ENCODE measurements at regions not wholly inside any gene's neighbourhood (a gene's known extent, or its start where the extent isn't known, plus 50 kb on each side); places are given as distances from the start of the nearest gene placed in this dataset.

DNA sequence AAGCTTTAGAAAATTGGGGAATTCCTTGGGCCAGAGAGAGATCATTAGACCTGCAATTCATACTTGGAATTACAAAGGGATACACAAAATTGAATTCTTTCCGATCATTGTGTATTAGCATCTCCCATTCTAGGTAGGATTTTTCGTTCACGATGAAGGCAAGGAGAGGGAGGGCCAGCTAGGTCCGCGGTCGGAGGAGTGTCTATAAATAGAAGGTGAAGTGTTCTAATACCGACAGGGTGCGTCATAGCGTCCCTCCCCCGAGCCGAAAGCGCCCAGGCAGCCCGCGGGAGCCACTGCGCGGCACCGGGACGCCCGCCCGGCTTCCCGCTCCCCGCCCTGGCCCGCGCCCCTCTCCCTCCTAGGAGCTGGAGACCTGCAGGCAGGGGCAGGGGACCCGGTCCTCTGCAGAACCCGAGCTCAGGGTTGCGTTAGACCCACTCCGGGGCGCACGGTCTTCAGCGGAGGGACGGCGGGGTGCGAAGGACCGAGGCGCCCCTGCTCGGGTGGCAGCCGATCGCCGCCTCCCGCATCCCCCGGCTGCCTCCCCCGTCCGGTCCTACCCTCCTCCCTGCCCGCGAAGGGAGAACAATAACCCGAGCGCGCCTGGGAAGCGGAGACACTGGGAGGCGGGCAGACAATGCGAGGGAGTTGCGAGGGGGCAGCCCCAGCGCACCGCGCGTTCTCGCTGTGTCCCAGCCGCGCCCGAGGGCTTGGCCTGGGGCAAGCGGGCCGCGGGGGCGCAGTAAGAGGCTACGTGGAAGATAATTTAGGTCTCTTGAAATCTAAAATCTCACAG lies 114.2 kb upstream of the SERTAD2 start:
- Mint-ChIP-seq H3K4me3 (peak overlapping the region; percentile 89 to 97 (median 94)), H3K36me3 (no peaks in the 10 kb centered on the region), H3K27ac (peak overlapping the region; percentile 85 to 96 (median 92)), H3K27me3 (ENCODE audit: low read depth in 3 of 3) (peaks cover 0 to 8% (median 6%) of the 10 kb centered on the region in 3 donors), H3K4me1 (peaks cover 17 to 23% of the 10 kb centered on the region in 2 donors), H3K9me3 (peaks cover 0 to 1% (median 0%) of the 10 kb centered on the region in 6 donors)
- DNase-seq: peak; percentile 72 to 76 (median 73)

GRCh38 chr2:64768491-64769005 lies 114.8 kb upstream of the SERTAD2 start:
- H3K27me3 Mint-ChIP-seq (ENCODE audit: low read depth in 3 of 3): peaks cover under 1 to 9% (median 8%) of the 10 kb centered on the region in 3 donors
- H3K9me3 Mint-ChIP-seq: peaks cover 0 to 1% (median 0%) of the 10 kb centered on the region in 6 donors
- no peak for DNase-seq
- H3K4me3 Mint-ChIP-seq: peak overlapping the region; percentile 82 to 95 (median 91)
- no peaks in the 10 kb centered on the region for H3K36me3 Mint-ChIP-seq
- H3K27ac Mint-ChIP-seq: peak overlapping the region in 5 of 6 donors; percentile 31 to 86 (median 69)
- peaks cover 17 to 23% of the 10 kb centered on the region in 2 donors for H3K4me1 Mint-ChIP-seq

- H3K27me3 Mint-ChIP-seq (ENCODE audit: low read depth in 3 of 3): peaks cover 5 to 10% (median 8%) of the 10 kb centered on the region in 3 donors
- H3K27ac Mint-ChIP-seq: peak overlapping the region in 1 of 6 donors; percentile 56
- DNase-seq: no peak
- H3K4me3 Mint-ChIP-seq: peak overlapping the region in 4 of 5 donors; percentile 82 to 95 (median 92)
- H3K4me1 Mint-ChIP-seq: peaks cover 17 to 23% of the 10 kb centered on the region in 2 donors
- peaks cover 0 to 1% (median 0%) of the 10 kb centered on the region in 6 donors for H3K9me3 Mint-ChIP-seq
- no peaks in the 10 kb centered on the region for H3K36me3 Mint-ChIP-seq
Observed at GRCh38 chr2:64769392-64770044, 115.8 kb upstream of the SERTAD2 start.

GRCh38 chr2:64770137-64770780 lies 116.5 kb upstream of the SERTAD2 start:
- Mint-ChIP-seq H3K4me1 (peaks cover 17 to 23% of the 10 kb centered on the region in 2 donors), H3K36me3 (no peaks in the 10 kb centered on the region), H3K9me3 (peaks cover 0 to 1% (median 0%) of the 10 kb centered on the region in 6 donors), H3K27me3 (ENCODE audit: low read depth in 3 of 3) (peaks cover 5 to 10% (median 8%) of the 10 kb centered on the region in 3 donors), H3K4me3 (peak overlapping the region in 2 of 5 donors; percentile 8 to 38), H3K27ac (peak overlapping the region in 1 of 6 donors; percentile 56)
- DNase-seq: no peak

GRCh38 chr2:64770781-64771334 lies 117.1 kb upstream of the SERTAD2 start:
- Mint-ChIP-seq H3K4me3 (no peak overlapping the region), H3K27me3 (ENCODE audit: low read depth in 3 of 3) (peaks cover 5 to 10% (median 8%) of the 10 kb centered on the region in 3 donors), H3K36me3 (no peaks in the 10 kb centered on the region), H3K4me1 (peaks cover 17 to 23% of the 10 kb centered on the region in 2 donors), H3K27ac (no peak overlapping the region), H3K9me3 (peaks cover 0 to 1% (median 0%) of the 10 kb centered on the region in 6 donors)
- DNase-seq: no peak

DNA sequence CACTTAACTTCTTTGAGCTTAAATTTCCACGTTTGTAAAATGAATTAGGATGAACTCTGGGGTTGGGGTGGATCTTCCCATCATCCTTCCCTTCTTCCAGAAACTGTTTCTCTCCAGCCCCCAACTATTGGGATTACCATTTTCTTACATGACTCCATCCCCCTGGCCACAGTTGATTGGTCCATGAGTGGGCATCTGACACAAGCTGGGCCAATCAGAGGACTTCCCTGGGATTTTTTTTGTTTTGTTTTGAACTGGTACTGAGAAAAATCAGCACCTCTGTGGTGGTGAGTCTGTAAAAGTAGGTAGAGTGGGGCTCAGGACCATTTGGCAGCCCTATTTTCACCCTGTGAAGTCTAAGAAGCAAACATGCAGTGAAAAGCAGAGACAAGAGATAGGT lies 118.0 kb upstream of the SERTAD2 start:
- Mint-ChIP-seq H3K27me3 (ENCODE audit: low read depth in 3 of 3) (peaks cover 5 to 10% (median 8%) of the 10 kb centered on the region in 3 donors), H3K4me1 (peaks cover 14 to 19% of the 10 kb centered on the region in 2 donors), H3K9me3 (peaks cover 0 to 1% (median 0%) of the 10 kb centered on the region in 6 donors), H3K27ac (no peak overlapping the region), H3K36me3 (no peaks in the 10 kb centered on the region), H3K4me3 (no peak overlapping the region)
- DNase-seq: no peak

- Mint-ChIP-seq H3K27ac (no peak overlapping the region), H3K27me3 (ENCODE audit: low read depth in 3 of 3) (peaks cover 6 to 10% (median 9%) of the 10 kb centered on the region in 3 donors), H3K9me3 (peaks cover 0 to 1% (median 0%) of the 10 kb centered on the region in 6 donors), H3K4me1 (peaks cover 3 to 5% of the 10 kb centered on the region in 2 donors), H3K4me3 (no peak overlapping the region), H3K36me3 (no peaks in the 10 kb centered on the region)
- no peak for DNase-seq
Observed at GRCh38 chr2:64773461-64774118, 119.9 kb upstream of the SERTAD2 start.

- Mint-ChIP-seq H3K4me1 (no peaks in the 10 kb centered on the region), H3K36me3 (no peaks in the 10 kb centered on the region), H3K27me3 (ENCODE audit: low read depth in 3 of 3) (peaks cover 0 to 9% (median 7%) of the 10 kb centered on the region in 3 donors), H3K4me3 (no peak overlapping the region), H3K27ac (no peak overlapping the region), H3K9me3 (no peaks in the 10 kb centered on the region)
- DNase-seq: no peak
Observed at GRCh38 chr2:64777841-64778240, 124.1 kb upstream of the SERTAD2 start.

DNA sequence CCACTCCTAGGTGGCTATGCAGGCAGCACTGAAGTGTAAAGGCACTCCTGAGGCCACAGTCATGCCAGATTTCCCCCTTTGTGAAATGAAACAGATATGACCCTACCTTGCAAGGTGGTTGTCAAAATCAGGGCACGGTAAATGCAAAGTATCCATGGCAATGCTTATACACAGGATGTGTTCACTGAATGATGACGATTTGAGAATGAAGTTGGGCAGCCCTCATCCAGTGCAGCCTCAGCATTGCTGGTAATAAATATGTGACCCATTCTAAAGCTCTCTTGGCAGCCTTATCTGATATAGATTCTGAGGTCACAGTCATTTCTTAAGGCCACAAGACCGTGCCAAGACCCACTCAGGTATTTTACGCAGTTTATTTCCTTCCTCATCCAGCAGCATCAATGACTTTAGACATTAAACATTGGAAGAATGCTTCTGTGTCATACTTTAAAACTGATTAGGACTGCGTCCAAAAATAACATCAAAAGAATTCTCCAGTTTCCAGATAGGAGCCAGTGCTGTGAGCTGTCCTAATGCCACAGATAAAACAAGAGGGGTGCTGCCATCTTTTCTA lies 125.5 kb upstream of the SERTAD2 start:
- no peak for DNase-seq
- Mint-ChIP-seq H3K9me3 (no peaks in the 10 kb centered on the region), H3K4me1 (no peaks in the 10 kb centered on the region), H3K27ac (no peak overlapping the region), H3K36me3 (no peaks in the 10 kb centered on the region), H3K27me3 (ENCODE audit: low read depth in 3 of 3) (peaks cover 0 to 10% (median 3%) of the 10 kb centered on the region in 3 donors), H3K4me3 (no peak overlapping the region)

DNA sequence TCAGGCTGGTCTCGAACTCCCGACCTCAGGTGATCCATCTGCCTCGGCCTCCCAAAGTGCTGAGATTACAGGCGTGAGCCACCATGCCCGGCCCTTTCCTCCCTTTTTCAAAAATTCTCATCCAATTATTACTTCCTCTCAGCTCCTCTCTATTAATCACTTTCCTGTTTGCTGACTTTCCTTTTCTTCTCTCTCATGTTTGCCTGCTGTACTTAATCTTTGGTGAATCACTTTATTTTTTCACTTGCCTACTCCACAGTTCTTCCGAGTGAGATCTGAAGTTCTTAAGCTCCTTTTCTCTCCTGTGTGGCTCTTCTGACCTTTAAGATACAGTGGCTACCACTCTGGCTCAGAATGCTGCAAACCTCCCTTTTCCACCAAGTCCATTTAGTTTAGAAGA lies 126.3 kb upstream of the SERTAD2 start:
- no peak for DNase-seq

GRCh38 chr2:64781711-64782390 lies 128.1 kb upstream of the SERTAD2 start:
- no peak overlapping the region for H3K27ac Mint-ChIP-seq
- H3K4me3 Mint-ChIP-seq: no peak overlapping the region
- no peaks in the 10 kb centered on the region for H3K9me3 Mint-ChIP-seq
- no peak for DNase-seq
- H3K36me3 Mint-ChIP-seq: no peaks in the 10 kb centered on the region
- H3K4me1 Mint-ChIP-seq: no peaks in the 10 kb centered on the region
- peaks cover 3 to 7% (median 4%) of the 10 kb centered on the region in 3 donors for H3K27me3 Mint-ChIP-seq (ENCODE audit: low read depth in 3 of 3)

More for the DNA sequence above, 126.3 kb upstream of the SERTAD2 start:
- Mint-ChIP-seq H3K36me3 (no peaks in the 10 kb centered on the region), H3K4me1 (no peaks in the 10 kb centered on the region), H3K9me3 (no peaks in the 10 kb centered on the region), H3K27me3 (ENCODE audit: low read depth in 3 of 3) (peaks cover 3 to 7% (median 3%) of the 10 kb centered on the region in 3 donors), H3K27ac (no peak overlapping the region), H3K4me3 (no peak overlapping the region)
